ENCODE measurements at regions not wholly inside any gene's neighbourhood (a gene's known extent, or its start where the extent isn't known, plus 50 kb on each side); places are given as distances from the start of the nearest gene placed in this dataset.

DNA sequence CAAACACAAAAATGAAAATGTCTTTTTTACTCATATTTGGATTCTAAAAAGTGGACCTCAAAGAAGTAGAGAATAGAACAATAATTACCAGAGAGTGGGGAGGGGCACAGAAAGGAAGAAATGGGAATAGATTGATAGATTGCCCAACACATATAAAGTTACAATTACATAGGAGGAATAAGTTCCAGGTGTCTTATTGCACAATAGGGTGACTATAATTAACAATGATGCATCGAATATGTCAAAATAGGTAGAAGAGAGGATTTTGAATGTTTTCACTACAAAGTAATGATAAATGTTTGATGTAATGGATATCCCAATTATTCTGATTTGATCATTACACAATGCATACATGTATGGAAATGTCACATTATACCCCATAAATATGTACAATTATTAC, 556.0 kb downstream of the CDH8 start:
- TF ChIP-seq MAX (IDR thresholded peaks at IDR 0.05) (no peak), GABPA (IDR thresholded peaks at IDR 0.05 in 1 of 2, conservative IDR thresholded peaks at IDR 0.05 in 1 of 2) (no peak), FOXA2 (IDR thresholded peaks at IDR 0.05) (no peak), JUND (IDR thresholded peaks at IDR 0.05) (no peak), CTCF (IDR thresholded peaks at IDR 0.05; ENCODE audit: low read depth, low read length, missing input control) (no peak), RAD21 (IDR thresholded peaks at IDR 0.05) (no peak), EGR1 (IDR thresholded peaks at IDR 0.05; ENCODE audit: low read depth in 2 of 2) (no peak), NR2F2 (IDR thresholded peaks at IDR 0.05) (no peak), ATF3 (IDR thresholded peaks at IDR 0.05) (no peak), YY1 (IDR thresholded peaks at IDR 0.05) (no peak), FOXA1 (IDR thresholded peaks at IDR 0.05) (no peak), REST (IDR thresholded peaks at IDR 0.05) (no peak), SP1 (IDR thresholded peaks at IDR 0.05) (no peak), ZBTB33 (IDR thresholded peaks at IDR 0.05) (no peak)

All from liver (tissue), 3 donors.